Neuronal stem cell (in vitro differentiated cells): ENCODE measurements at regions not wholly inside any gene's neighbourhood (a gene's known extent, or its start where the extent isn't known, plus 50 kb on each side); places are given as distances from the start of the nearest gene placed in this dataset.
A peak's percentile ranks its signal among the peaks of the same experiment; 100 is the strongest.

ENCODE experiments used
- DNase-seq: peaks from one replicate; pipeline ENCODE4 v3.0.0-alpha.2; 2013; ENCODE audit warnings: low spot score
- H2AFZ ChIP-seq: one replicate; pipeline ENCODE4 v1.6.1; 2013; ENCODE audit warnings: mild to moderate bottlenecking, low read length, inconsistent platforms
- H2AK5ac ChIP-seq: 2 replicates; pipeline ENCODE4 v1.6.1; 2013; ENCODE audit warnings: low read depth, mild to moderate bottlenecking, inconsistent platforms, low read length, moderate library complexity, mixed read lengths
- H2BK120ac ChIP-seq: 2 replicates; pipeline ENCODE4 v1.6.1; 2013; ENCODE audit warnings: low read depth, mild to moderate bottlenecking, inconsistent platforms, low read length, moderate library complexity, mixed read lengths
- H2BK12ac ChIP-seq: one replicate; pipeline ENCODE4 v1.6.1; 2013; ENCODE audit warnings: low read length, inconsistent platforms
- H2BK15ac ChIP-seq: 2 replicates; pipeline ENCODE4 v1.6.1; 2013; ENCODE audit warnings: mild to moderate bottlenecking, low read length, inconsistent platforms, mixed read lengths
- H2BK5ac ChIP-seq: one replicate; pipeline ENCODE4 v1.6.1; 2013; ENCODE audit warnings: inconsistent platforms, mild to moderate bottlenecking, low read length, moderate library complexity
- H3K14ac ChIP-seq: one replicate; pipeline ENCODE4 v1.6.1; 2013; ENCODE audit warnings: low read length, inconsistent platforms
- H3K18ac ChIP-seq: 2 replicates; pipeline ENCODE4 v1.6.1; 2013; ENCODE audit warnings: low read length, inconsistent platforms
- H3K23ac ChIP-seq: 2 replicates; pipeline ENCODE4 v1.6.1; 2013; ENCODE audit warnings: low read depth, mild to moderate bottlenecking, mixed read lengths, low read length, inconsistent platforms; ENCODE audit not compliant: poor library complexity
- H3K27ac ChIP-seq: replicated peaks from 3 replicates; pipeline ENCODE4 v1.5.1; 2013; ENCODE audit warnings: low read length, inconsistent platforms
- H3K27me3 ChIP-seq, 3 experiments: 2 replicates each; pipeline ENCODE4 v1.6.1; 2013; ENCODE audit warnings: low read length in 3 of 3, mild to moderate bottlenecking in 2 of 3, inconsistent platforms in 1 of 3, low read depth in 1 of 3, mixed read lengths in 1 of 3, moderate library complexity in 1 of 3; ENCODE audit not compliant: control insufficient read depth in 3 of 3, insufficient read depth in 3 of 3
- H3K36me3 ChIP-seq, 2 donors: replicated peaks in 1 of 2; 2 replicates each; pipeline ENCODE4 v1.6.1; 2013; ENCODE audit warnings: low read length in 2 of 2; ENCODE audit not compliant: control insufficient read depth in 2 of 2, insufficient read depth in 2 of 2
- H3K4ac ChIP-seq: 2 replicates; pipeline ENCODE4 v1.6.1; 2013; ENCODE audit warnings: inconsistent platforms, mild to moderate bottlenecking, low read length, moderate library complexity
- H3K4me1 ChIP-seq, 2 donors: 1 replicate in 1 of 2; 2 replicates in 1 of 2; pipeline ENCODE4 v1.6.1; 2013; ENCODE audit warnings: low read length in 2 of 2, low read depth in 1 of 2; ENCODE audit not compliant: control insufficient read depth in 2 of 2, insufficient read depth in 1 of 2
- H3K4me2 ChIP-seq: one replicate; pipeline ENCODE4 v1.6.1; 2013; ENCODE audit warnings: mild to moderate bottlenecking, low read length, inconsistent platforms; ENCODE audit not compliant: insufficient read depth, poor library complexity, severe bottlenecking
- H3K4me3 ChIP-seq, 2 donors: 2 replicates each; pipeline ENCODE4 v1.5.1; 2013; ENCODE audit warnings: low read length in 2 of 2, mild to moderate bottlenecking in 2 of 2, inconsistent platforms in 1 of 2, moderate library complexity in 1 of 2
- H3K79me1 ChIP-seq: one replicate; pipeline ENCODE4 v1.6.1; 2013; ENCODE audit warnings: low read depth, mild to moderate bottlenecking, inconsistent platforms, low read length, moderate library complexity
- H3K9ac ChIP-seq: one replicate; pipeline ENCODE4 v1.6.1; 2013; ENCODE audit warnings: mild to moderate bottlenecking, low read depth, low read length, inconsistent platforms; ENCODE audit not compliant: poor library complexity
- H3K9me3 ChIP-seq, 2 donors: replicated peaks in 1 of 2; 2 replicates each; pipeline versions ENCODE3 to v1.6.1; 2013; ENCODE audit warnings: low read length in 2 of 2, mild to moderate bottlenecking in 2 of 2, inconsistent platforms in 1 of 2, low read depth in 1 of 2, mixed read lengths in 1 of 2, moderate library complexity in 1 of 2; ENCODE audit not compliant: control insufficient read depth in 2 of 2, insufficient read depth in 1 of 2
- H4K8ac ChIP-seq: one replicate; pipeline ENCODE4 v1.6.1; 2013; ENCODE audit warnings: low read depth, mild to moderate bottlenecking, inconsistent platforms, low read length, moderate library complexity
- H4K91ac ChIP-seq: one replicate; pipeline ENCODE4 v1.6.1; 2013; ENCODE audit warnings: low read length, low read depth, mild to moderate bottlenecking, inconsistent platforms; ENCODE audit not compliant: poor library complexity
- WGBS, 2 donors: extraction: QIAGEN DNeasy Blood & Tissue Kit; methylation state at CpG; one replicate each; pipeline ENCODE4 v1.1.7; 2013; ENCODE audit warnings: missing lambda C conversion rate in 2 of 2, mixed read lengths in 1 of 2; ENCODE audit not compliant: insufficient read length in 2 of 2, insufficient replicate concordance in 1 of 2; ENCODE audit errors: extremely low coverage in 2 of 2; 5-methylcytosine and 5-hydroxymethylcytosine counted together

DNA sequence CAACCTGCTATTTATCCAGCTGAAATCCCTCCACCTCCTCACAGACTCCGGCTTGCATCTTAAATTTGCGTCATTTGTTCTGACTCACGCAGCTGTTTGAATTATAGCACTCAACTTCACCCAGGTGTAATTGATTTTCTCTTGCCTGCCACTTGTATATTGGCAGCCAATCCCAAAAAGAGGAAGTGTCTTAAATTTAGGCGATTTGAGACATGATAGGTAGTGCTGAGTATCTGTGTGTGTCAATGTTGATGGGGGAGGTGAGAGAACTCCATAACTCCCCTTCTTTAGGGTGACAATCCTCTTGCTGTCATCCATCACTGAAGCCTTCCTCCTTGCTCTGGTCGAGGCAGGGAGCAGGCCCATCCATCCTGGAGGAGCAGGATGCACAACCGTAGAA lies 77.2 kb upstream of the TPRG1 start:
- no peaks in the 10 kb centered on the region for H3K79me1 ChIP-seq
- no peak overlapping the region for H2BK15ac ChIP-seq
- H3K23ac ChIP-seq, result no peak overlapping the region
- no peak overlapping the region for H3K4me3 ChIP-seq
- no peak overlapping the region for H4K91ac ChIP-seq
- H2BK12ac ChIP-seq, result no peak overlapping the region
- no peak overlapping the region for H3K4ac ChIP-seq
- no peak overlapping the region for H3K14ac ChIP-seq
- no peak overlapping the region for H2BK5ac ChIP-seq
- H3K9me3 ChIP-seq, result no peaks in the 10 kb centered on the region
- no peak overlapping the region for H3K9ac ChIP-seq
- no peak overlapping the region for H2AK5ac ChIP-seq
- H3K27me3 ChIP-seq, result no peaks in the 10 kb centered on the region
- H3K18ac ChIP-seq, result no peak overlapping the region
- H3K4me2 ChIP-seq, result no peak overlapping the region
- H4K8ac ChIP-seq, result no peak overlapping the region
- no peak overlapping the region for H2AFZ ChIP-seq
- DNase-seq, result no peak
- no peaks in the 10 kb centered on the region for H3K4me1 ChIP-seq
- H3K27ac ChIP-seq, result no peak overlapping the region
- no peak overlapping the region for H2BK120ac ChIP-seq
- no peaks in the 10 kb centered on the region for H3K36me3 ChIP-seq
- WGBS, 2 donors, result no CpG with 5 or more reads among the region's 6 CpGs

DNA sequence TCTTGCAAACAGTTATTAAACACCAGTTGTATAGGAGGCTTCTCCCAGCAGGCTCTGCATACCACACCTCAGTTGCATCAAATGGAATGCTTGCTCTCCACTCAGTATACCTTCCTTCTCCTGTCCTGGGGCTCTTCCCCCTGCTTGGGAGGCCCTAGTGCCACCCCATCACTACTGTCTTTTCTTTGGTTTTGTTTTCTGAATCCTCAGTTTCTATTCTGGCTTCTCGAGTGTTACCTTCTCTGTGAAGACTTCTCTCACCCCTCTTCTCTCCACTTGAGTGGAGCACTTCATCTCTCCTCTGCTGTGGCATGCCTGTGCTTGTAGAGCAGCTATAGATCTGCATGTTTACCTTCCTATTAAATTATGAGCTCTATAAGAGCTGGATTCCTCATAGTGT lies 75.7 kb upstream of the TPRG1 start:
- Histone ChIP-seq H3K9me3 (no peaks in the 10 kb centered on the region), H2BK5ac (no peak overlapping the region), H2BK15ac (no peak overlapping the region), H3K4me1 (no peaks in the 10 kb centered on the region), H2BK12ac (no peak overlapping the region), H3K23ac (no peak overlapping the region), H3K4ac (no peak overlapping the region), H4K91ac (no peak overlapping the region), H3K4me2 (no peak overlapping the region), H3K4me3 (no peak overlapping the region), H3K18ac (no peak overlapping the region), H2BK120ac (no peak overlapping the region), H3K79me1 (no peaks in the 10 kb centered on the region), H2AFZ (no peak overlapping the region), H2AK5ac (no peak overlapping the region), H4K8ac (no peak overlapping the region), H3K27me3 (no peaks in the 10 kb centered on the region), H3K14ac (no peak overlapping the region), H3K9ac (no peak overlapping the region), H3K27ac (no peak overlapping the region), H3K36me3 (no peaks in the 10 kb centered on the region)
- WGBS, 2 donors, result no CpG with 5 or more reads among the region's 1 CpG
- no peak for DNase-seq

DNA sequence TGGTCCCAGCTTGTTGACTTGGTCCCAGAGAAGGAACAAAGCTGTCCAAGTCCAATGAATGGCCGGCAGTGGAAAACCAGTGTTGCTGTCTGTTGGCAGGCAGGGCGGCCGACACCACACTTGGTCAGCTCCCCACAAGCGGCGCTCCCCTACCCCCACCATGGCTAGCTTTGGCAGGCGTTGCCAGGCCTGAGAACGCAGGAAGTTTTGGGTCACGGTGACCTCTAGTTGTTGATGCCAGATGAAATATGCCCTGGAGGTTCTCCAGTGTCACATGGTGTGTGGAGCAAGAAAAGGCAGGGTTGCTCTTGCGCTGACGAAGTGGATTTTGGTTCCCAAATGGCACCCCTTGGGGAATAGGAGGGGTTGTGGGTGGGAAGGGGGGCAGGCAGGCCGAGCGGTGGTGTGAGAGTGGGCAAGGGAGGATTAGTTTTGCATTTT lies 72.7 kb upstream of the TPRG1 start:
- Histone ChIP-seq H2BK12ac (no peak overlapping the region), H3K9me3 (no peaks in the 10 kb centered on the region), H2BK15ac (no peak overlapping the region), H3K27me3 (no peaks in the 10 kb centered on the region), H3K14ac (no peak overlapping the region), H3K18ac (no peak overlapping the region), H3K4me1 (no peaks in the 10 kb centered on the region), H2AK5ac (no peak overlapping the region), H2BK120ac (no peak overlapping the region), H2AFZ (no peak overlapping the region), H2BK5ac (no peak overlapping the region), H3K36me3 (no peaks in the 10 kb centered on the region), H4K8ac (peak overlapping the region; percentile 19), H3K23ac (no peak overlapping the region), H3K79me1 (no peaks in the 10 kb centered on the region), H3K4ac (no peak overlapping the region), H3K4me2 (no peak overlapping the region), H4K91ac (no peak overlapping the region), H3K9ac (no peak overlapping the region), H3K4me3 (no peak overlapping the region), H3K27ac (no peak overlapping the region)
- DNase-seq, result no peak
- WGBS, 2 donors, result no CpG with 5 or more reads among the region's 12 CpGs

DNA sequence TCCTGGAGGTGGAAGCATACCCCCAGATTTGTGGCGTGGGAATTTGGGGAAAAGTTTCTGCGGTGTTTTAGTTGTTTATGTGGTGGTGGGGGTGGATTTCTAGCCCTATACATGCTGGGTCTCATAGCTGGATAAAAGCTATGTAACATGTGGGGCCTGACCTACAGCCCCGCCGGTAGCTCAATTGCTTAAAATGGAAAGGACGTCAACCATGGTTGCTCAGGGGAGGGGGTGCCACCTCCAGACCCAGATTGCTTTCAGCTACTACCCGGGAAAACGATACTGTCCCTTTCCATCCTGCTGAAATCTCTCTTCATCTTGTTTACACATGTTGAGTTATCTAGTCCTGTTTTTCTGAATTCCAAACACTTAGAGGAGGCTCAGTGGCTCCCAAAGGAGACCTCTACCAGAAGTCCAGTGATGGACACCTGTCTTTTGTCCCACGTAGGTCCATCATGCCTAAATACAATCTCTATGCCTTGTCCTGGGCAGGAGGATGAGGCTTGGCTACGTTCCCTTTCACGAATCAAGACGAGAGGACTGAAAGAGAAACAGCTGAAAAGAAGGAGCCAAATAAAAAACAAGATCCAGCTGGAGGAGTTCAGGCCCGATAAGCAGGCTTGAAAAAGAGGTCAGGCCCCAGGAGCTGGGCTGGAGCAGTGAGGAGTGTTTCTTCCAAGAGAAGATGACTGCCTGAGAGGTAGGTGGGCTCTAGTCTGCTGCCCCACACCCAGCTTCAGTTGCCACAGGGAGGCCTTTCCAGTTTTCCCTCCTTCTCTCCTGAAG lies 72.1 kb upstream of the TPRG1 start:
- no peak overlapping the region for H3K23ac ChIP-seq
- no peak overlapping the region for H2BK5ac ChIP-seq
- H2AK5ac ChIP-seq, result no peak overlapping the region
- no peak overlapping the region for H3K18ac ChIP-seq
- H3K27me3 ChIP-seq, result no peaks in the 10 kb centered on the region
- no peak overlapping the region for H3K14ac ChIP-seq
- no peaks in the 10 kb centered on the region for H3K4me1 ChIP-seq
- no peaks in the 10 kb centered on the region for H3K79me1 ChIP-seq
- no peak overlapping the region for H2BK120ac ChIP-seq
- no peak overlapping the region for H4K91ac ChIP-seq
- H2BK15ac ChIP-seq, result no peak overlapping the region
- no peak overlapping the region for H3K27ac ChIP-seq
- no peak overlapping the region for H3K4me2 ChIP-seq
- no peak overlapping the region for H4K8ac ChIP-seq
- no peaks in the 10 kb centered on the region for H3K9me3 ChIP-seq
- no peak overlapping the region for H2BK12ac ChIP-seq
- no peak for DNase-seq
- H3K4ac ChIP-seq, result no peak overlapping the region
- no CpG with 5 or more reads among the region's 12 CpGs for WGBS, 2 donors
- no peak overlapping the region for H2AFZ ChIP-seq
- H3K36me3 ChIP-seq, result no peaks in the 10 kb centered on the region
- no peak overlapping the region for H3K4me3 ChIP-seq
- no peak overlapping the region for H3K9ac ChIP-seq
